Left renal cortex interstitium (tissue), 4 donors: ENCODE measurements at regions not wholly inside any gene's neighbourhood (a gene's known extent, or its start where the extent isn't known, plus 50 kb on each side); places are given as distances from the start of the nearest gene placed in this dataset.

Experiments used
- DNase-seq, 4 donors: peaks; one replicate each; pipeline ENCODE4 v3.0.0-alpha.2; 2013; ENCODE audit warnings: low read depth in 4 of 4, low spot score in 2 of 4, missing footprints in 1 of 4

GRCh38 chr2:163462993-163463392 lies 272.8 kb downstream of the FIGN start:
- DNase-seq, result no peak

DNA sequence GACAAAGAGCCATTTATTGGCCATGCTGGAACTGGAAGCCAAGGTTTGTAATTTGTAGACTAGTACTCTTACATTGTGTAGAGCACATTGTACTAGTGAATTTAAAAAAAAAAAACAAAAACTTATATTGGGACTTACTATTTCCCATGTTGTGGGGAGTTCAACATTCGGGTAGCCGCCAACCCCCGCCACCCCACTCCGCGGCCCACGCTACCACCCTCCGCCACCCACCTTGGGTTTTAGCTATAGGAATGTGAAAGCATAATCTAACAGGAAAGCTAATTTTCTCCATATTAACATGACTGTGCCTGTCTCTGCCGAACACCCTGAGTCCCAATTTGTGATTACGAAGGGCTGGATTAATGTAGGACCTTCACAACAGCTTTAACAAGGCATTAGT lies 275.8 kb downstream of the FIGN start:
- DNase-seq, result no peak

DNA sequence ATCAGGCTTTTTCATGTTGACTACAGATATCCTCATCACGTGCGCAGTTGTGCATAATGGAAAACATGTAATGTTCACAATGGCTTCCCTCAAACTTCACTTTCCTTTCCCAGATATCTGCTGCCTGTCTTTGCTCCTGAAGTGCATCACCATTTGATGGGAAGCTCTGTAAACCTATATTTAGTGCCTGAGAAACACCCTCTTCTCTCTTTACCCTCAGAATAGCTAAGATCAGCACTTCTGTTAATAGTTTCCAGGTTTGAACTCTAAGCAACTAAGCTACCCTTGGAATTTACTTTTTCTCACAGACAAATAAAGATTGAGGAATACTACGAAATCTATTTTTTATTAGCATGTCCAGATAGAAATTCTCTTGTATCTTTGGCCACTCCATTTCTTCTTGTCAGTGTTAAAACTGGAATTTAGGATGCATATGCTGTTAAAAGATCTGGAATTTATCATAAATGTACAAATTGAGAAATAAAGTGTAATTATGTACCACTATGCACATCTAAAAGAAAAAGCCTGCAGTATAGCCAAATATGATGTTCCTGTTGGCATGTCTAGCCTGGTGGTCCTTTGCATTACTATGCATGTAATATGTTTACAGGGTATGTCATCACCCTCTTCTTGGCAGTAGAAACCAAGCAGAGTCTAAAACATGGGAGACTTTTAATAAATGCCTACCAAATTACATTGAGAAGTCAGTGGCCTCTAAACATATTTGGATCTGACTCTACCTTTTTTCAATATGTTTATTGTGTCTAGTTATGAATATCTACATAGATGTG lies 278.7 kb downstream of the FIGN start:
- no peak for DNase-seq

GRCh38 chr2:163455815-163456214 lies 280.0 kb downstream of the FIGN start:
- DNase-seq, result no peak

- no peak for DNase-seq
These were observed 281.9 kb downstream of the FIGN start for GRCh38 chr2:163453920-163454319.

GRCh38 chr2:163441603-163442002 lies 294.2 kb downstream of the FIGN start:
- no peak for DNase-seq

DNA sequence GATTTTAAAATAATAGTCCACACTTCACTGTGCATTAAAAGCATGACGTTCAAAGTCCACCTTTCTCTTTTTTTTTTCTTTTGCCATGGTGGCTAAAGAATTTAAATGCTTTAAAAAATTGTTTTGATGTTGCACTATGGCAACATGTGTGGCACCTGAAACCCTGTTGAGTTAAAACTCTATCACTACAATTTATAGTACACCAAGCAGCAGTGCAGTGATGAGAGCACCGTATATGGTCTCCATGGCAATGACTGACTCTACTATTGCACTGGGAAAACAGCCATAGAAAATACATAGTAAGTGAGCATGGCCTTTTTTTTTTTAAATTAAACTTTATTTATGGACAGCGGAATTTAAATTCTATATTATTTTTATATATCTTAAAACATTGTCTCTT lies 298.8 kb downstream of the FIGN start:
- DNase-seq, result no peak

GRCh38 chr2:163428187-163428586 lies 307.6 kb downstream of the FIGN start:
- no peak for DNase-seq

GRCh38 chr2:163420604-163421003 lies 315.2 kb downstream of the FIGN start:
- no peak for DNase-seq

DNA sequence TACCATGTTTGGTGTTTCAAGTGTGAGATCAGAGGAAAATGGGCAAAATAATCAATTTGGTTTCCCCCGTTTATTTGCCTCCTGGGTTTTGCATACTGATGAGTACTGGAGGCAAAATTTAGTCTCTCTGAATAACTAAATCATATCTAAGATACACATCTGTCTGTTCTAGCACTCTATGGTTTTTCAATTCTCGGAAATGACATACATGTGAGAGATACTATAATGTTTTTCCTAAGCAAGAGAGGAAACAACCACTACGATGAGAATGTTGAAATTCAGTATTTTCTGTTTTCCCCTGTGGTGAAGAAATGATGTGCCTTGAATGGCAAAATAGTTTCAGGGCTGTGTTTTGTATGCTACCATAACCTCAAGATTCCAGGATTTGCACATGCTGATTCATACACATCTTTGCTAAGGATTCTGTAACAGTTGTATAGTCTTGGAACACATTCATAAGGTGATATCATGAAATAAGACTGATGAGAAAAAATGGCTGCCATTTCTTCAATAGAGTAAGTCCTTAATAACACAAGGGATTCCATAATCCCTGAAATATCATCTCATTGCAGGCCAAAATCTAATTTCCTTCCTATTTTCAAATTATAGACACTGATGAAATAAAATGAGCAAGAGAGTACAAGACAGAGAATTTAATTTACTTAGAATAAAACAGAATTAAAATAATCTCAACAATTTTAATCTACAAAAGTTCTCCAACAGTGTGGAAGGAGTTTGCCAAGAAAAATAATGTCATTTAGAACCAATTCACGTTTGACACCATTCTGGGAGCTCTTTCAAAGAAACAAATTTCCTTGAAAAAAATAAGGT lies 316.6 kb downstream of the FIGN start:
- no peak for DNase-seq

DNA sequence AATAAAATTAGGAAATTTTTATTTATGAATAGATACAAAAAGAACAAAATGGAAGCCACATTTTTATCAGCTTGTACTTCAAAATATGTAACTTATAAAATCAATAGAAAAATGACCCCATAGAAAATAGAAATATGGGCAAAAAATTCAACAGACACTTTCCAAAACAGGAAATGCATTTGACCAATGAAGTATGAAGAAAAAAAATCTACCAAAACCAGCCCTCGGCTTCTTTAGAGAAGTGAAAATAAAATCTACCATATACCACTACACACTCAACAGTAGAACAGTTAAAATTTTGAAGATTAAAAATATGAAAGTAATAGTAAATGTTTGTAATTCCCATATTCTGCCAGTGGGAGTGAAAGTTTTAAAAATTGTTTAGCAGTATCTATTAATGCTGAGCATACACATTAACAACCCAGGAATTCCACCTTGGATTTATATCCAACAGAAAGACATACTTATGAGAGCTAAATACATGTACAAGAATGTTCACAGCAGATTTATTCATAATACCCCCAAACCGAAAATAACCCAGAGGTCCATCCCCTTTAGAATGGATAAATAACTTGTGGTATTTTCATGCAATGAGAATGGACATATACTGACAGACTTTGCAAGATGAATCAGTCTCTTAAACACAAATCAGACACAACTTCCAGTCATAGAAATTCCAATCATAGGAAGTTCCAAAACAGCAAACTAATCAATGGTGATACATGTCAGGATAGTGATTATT lies 318.0 kb downstream of the FIGN start:
- DNase-seq, result no peak

GRCh38 chr2:163414121-163414520 lies 321.7 kb downstream of the FIGN start:
- DNase-seq, result no peak

GRCh38 chr2:163407296-163407695 lies 328.5 kb downstream of the FIGN start:
- no peak for DNase-seq

- DNase-seq, result no peak
These were observed 330.5 kb downstream of the FIGN start for GRCh38 chr2:163405298-163405697.

- no peak for DNase-seq
These were observed 334.3 kb downstream of the FIGN start for GRCh38 chr2:163401481-163401880.

DNA sequence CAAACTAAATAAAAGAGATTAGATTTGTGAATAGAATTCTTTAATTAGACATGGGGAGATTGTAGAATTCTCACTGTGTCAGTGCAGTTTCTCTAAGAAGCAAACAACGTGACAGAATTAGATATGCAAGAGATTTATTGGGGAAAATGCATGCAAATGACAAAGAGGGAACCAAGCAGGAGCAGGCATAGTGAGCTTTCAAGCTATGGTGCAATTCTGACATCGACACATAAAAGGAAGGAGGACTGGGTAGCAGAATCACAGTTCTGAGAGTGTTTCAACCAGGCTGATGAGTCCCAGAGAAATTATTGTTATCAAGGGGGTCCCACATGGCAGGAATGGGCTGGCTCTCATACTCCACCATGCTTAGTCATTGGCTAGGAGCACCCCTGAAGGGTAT lies 338.4 kb downstream of the FIGN start:
- DNase-seq, result no peak

DNA sequence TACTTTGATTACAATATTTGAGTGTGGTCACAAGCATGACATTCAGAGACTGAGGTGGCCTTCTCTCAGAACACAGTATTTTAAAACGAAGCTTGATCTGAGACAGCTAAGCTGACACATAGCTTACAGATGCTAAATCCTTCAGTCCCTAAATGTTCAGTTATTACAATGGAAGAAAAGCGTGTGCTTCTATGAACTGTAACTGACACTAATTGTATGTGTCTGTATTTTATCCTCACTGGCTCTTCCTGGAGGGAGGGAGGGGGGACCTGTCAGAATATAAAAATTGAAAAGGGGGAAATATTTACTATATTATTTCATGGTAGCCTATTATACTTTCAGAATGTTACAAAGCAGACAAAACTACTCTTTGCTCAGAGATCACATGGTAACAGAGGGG lies 340.2 kb downstream of the FIGN start:
- DNase-seq, result no peak

- DNase-seq, result no peak
These were observed 346.0 kb downstream of the FIGN start for GRCh38 chr2:163389838-163390237.

GRCh38 chr2:163375472-163375871 lies 360.3 kb downstream of the FIGN start:
- no peak for DNase-seq

- DNase-seq, result no peak
These were observed 360.7 kb downstream of the FIGN start for GRCh38 chr2:163375070-163375469.

DNA sequence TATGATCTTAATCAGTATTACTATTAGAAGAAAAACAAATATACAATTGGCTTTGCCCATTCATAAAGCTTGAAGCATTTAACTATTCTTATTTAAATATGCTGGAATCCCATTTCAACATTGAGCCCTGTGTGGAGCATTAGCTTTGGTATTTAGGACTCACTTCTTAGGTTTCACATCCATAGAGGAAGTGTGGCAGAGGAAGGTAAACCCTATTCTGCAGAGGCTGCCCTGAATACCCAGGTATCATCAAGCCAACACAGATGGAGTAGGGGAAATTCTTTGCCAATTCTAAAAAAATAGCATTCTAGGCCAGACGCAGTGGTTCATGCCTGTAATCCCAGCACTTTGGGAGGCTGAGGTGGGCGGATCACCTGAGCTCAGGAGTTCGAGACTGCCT lies 361.5 kb downstream of the FIGN start:
- no peak for DNase-seq
